CD14-positive monocyte (primary cell): ENCODE measurements at regions not wholly inside any gene's neighbourhood (a gene's known extent, or its start where the extent isn't known, plus 50 kb on each side); places are given as distances from the start of the nearest gene placed in this dataset.

ENCODE experiments used
- DNase-seq, 3 donors: peaks; one replicate each; pipeline ENCODE4 v3.0.0-alpha.2; 2011 to 2022
- H2AFZ ChIP-seq: 2 replicates; pipeline ENCODE4 v1.6.0; 2012; ENCODE audit warnings: mild to moderate bottlenecking, low read depth, low read length, inconsistent platforms; ENCODE audit not compliant: insufficient read depth, poor library complexity, severe bottlenecking
- H3K27ac ChIP-seq, 2 donors: 1 replicate in 1 of 2; 2 replicates in 1 of 2; pipeline ENCODE4 v1.5.1; 2012 to 2013; ENCODE audit warnings: low read length in 2 of 2, control low read depth in 1 of 2, inconsistent platforms in 1 of 2, low read depth in 1 of 2, mild to moderate bottlenecking in 1 of 2
- H3K27me3 ChIP-seq, 2 donors: one replicate each; pipeline versions ENCODE4 v1.6.0 to v1.6.1; 2011 to 2013; ENCODE audit warnings: low read length in 2 of 2; ENCODE audit not compliant: control insufficient read depth in 2 of 2, insufficient read depth in 2 of 2
- H3K36me3 ChIP-seq, 2 donors: replicated peaks in 1 of 2; 1 replicate in 1 of 2; 2 replicates in 1 of 2; pipeline versions ENCODE4 v1.5.1 to v1.6.1; 2012 to 2013; ENCODE audit warnings: low read length in 2 of 2, control low read depth in 1 of 2, inconsistent platforms in 1 of 2, mild to moderate bottlenecking in 1 of 2; ENCODE audit not compliant: insufficient read depth in 2 of 2, control insufficient read depth in 1 of 2
- H3K4me1 ChIP-seq, 2 donors: 1 replicate in 1 of 2; 2 replicates in 1 of 2; pipeline versions ENCODE4 v1.5.1 to v1.6.1; 2012 to 2013; ENCODE audit warnings: low read length in 2 of 2, control low read depth in 1 of 2, inconsistent platforms in 1 of 2, mild to moderate bottlenecking in 1 of 2, moderate library complexity in 1 of 2; ENCODE audit not compliant: insufficient read depth in 2 of 2, control insufficient read depth in 1 of 2
- H3K4me2 ChIP-seq: replicated peaks from 2 replicates; pipeline ENCODE3; 2012; ENCODE audit warnings: low read length, moderate library complexity, mild to moderate bottlenecking; ENCODE audit not compliant: poor library complexity, severe bottlenecking; ENCODE audit errors: extremely low read depth
- H3K4me3 ChIP-seq, 3 experiments: fragments of 200-600 bp in 1 of 3; sonication (generic) in 1 of 3; replicated peaks in 1 of 3; 1 replicate in 2 of 3; 2 replicates in 1 of 3; pipeline ENCODE4 v1.5.1; 2011 to 2013; ENCODE audit warnings: low read length in 3 of 3, mild to moderate bottlenecking in 3 of 3, control low read depth in 2 of 3, low read depth in 2 of 3, inconsistent platforms in 1 of 3, moderate library complexity in 1 of 3
- H3K79me2 ChIP-seq: 2 replicates; pipeline ENCODE4 v1.6.0; 2012; ENCODE audit warnings: mild to moderate bottlenecking, control low read depth, inconsistent platforms, low read length, moderate library complexity; ENCODE audit not compliant: insufficient read depth
- H3K9ac ChIP-seq: 2 replicates; pipeline ENCODE4 v1.6.0; 2017; ENCODE audit warnings: low read length, mild to moderate bottlenecking; ENCODE audit not compliant: insufficient read depth, poor library complexity, severe bottlenecking
- H3K9me3 ChIP-seq, 2 donors: replicated peaks in 1 of 2; 1 replicate in 1 of 2; 2 replicates in 1 of 2; pipeline versions ENCODE4 v1.5.1 to v1.6.1; 2012 to 2013; ENCODE audit warnings: low read length in 2 of 2, control low read depth in 1 of 2; ENCODE audit not compliant: control insufficient read depth in 1 of 2, insufficient read depth in 1 of 2
- H4K20me1 ChIP-seq: 2 replicates; pipeline ENCODE4 v1.6.0; 2012; ENCODE audit warnings: mild to moderate bottlenecking, low read length, control low read depth, moderate library complexity; ENCODE audit not compliant: insufficient read depth
- H3K27ac Mint-ChIP-seq, 7 donors: one replicate each; pipeline ENCODE4 v1.8.0; 2020; ENCODE audit warnings: mild to moderate bottlenecking in 7 of 7, mixed read lengths in 7 of 7, moderate library complexity in 6 of 7, inconsistent platforms in 2 of 7
- H3K27me3 Mint-ChIP-seq, 3 donors: one replicate each; pipeline ENCODE4 v1.8.0; 2021 to 2022; ENCODE audit warnings: low read depth in 3 of 3, mild to moderate bottlenecking in 3 of 3, mixed read lengths in 3 of 3, moderate library complexity in 3 of 3, inconsistent platforms in 1 of 3
- H3K36me3 Mint-ChIP-seq, 2 donors: one replicate each; pipeline ENCODE4 v1.8.0; 2020; ENCODE audit warnings: mixed read lengths in 2 of 2, inconsistent platforms in 1 of 2, mild to moderate bottlenecking in 1 of 2
- H3K4me1 Mint-ChIP-seq: one replicate; pipeline ENCODE4 v1.8.0; 2020; ENCODE audit warnings: mild to moderate bottlenecking, mixed read lengths
- H3K4me3 Mint-ChIP-seq, 2 donors: one replicate each; pipeline ENCODE4 v1.8.0; 2020; ENCODE audit warnings: mild to moderate bottlenecking in 2 of 2, mixed read lengths in 2 of 2, moderate library complexity in 1 of 2
- H3K9me3 Mint-ChIP-seq, 7 donors: one replicate each; pipeline ENCODE4 v1.8.0; 2020 to 2022; ENCODE audit warnings: mixed read lengths in 7 of 7, mild to moderate bottlenecking in 6 of 7, moderate library complexity in 6 of 7, inconsistent platforms in 2 of 7
- CTCF ChIP-seq: fragments of 200-600 bp; IDR thresholded peaks from one replicate; pipeline ENCODE4 v1.8.0; 2022; ENCODE audit warnings: antibody characterized with exemption, mild to moderate bottlenecking
- WGBS: methylation state at CpG from one replicate; pipeline ENCODE4 v1.1.5; 2013; ENCODE audit warnings: missing lambda C conversion rate; ENCODE audit not compliant: insufficient coverage; 5-methylcytosine and 5-hydroxymethylcytosine counted together
- intact Hi-C, 2 donors: fragments of 100-400 bp; cut with micrococcal nuclease; formaldehyde crosslinking; loops; one replicate each; pipeline versions ENCODE4 v1.15.0 to v1.15.1; 2023

GRCh38 chrX:140563893-140564292 is 59.0 kb upstream of the SOX3 start:
- H3K27ac ChIP-seq = no peak overlapping the region
- no peaks in the 10 kb centered on the region for H3K79me2 ChIP-seq
- no peaks in the 10 kb centered on the region for H4K20me1 ChIP-seq
- no peaks in the 10 kb centered on the region for H3K9me3 ChIP-seq
- H2AFZ ChIP-seq = no peak overlapping the region
- no peak for DNase-seq
- H3K27me3 ChIP-seq = no peaks in the 10 kb centered on the region
- no peak overlapping the region for H3K4me2 ChIP-seq
- H3K4me1 ChIP-seq = no peaks in the 10 kb centered on the region
- no peak overlapping the region for H3K4me3 ChIP-seq
- H3K9ac ChIP-seq = no peak overlapping the region
- no peaks in the 10 kb centered on the region for H3K36me3 Mint-ChIP-seq
- WGBS = no CpG with 5 or more reads among the region's 1 CpG
- intact Hi-C loops = no loop called here
- H3K36me3 ChIP-seq = no peaks in the 10 kb centered on the region
- H3K4me3 Mint-ChIP-seq = no peak overlapping the region
- no peak for TF ChIP-seq CTCF
- H3K4me1 Mint-ChIP-seq = no peaks in the 10 kb centered on the region
- H3K27ac Mint-ChIP-seq = no peak overlapping the region
- H3K9me3 Mint-ChIP-seq = peaks cover 0 to 7% (median 1%) of the 10 kb centered on the region in 7 donors
- peaks cover 0 to 3% (median 3%) of the 10 kb centered on the region in 3 donors for H3K27me3 Mint-ChIP-seq
